BJ (cell line): ENCODE measurements at regions not wholly inside any gene's neighbourhood (a gene's known extent, or its start where the extent isn't known, plus 50 kb on each side); places are given as distances from the start of the nearest gene placed in this dataset.

Source experiments
- CTCF ChIA-PET: fragments of 350-600 bp; formaldehyde crosslinking; extraction: SDS; loops from one replicate; lab custom pipeline; 2021; ENCODE audit warnings: antibody characterized with exemption, inconsistent platforms; lab: Yijun Ruan, JAX
- POLR2A ChIA-PET: fragments of 300-600 bp; sonication (Branson Sonifier 250); formaldehyde crosslinking; extraction: SDS; loops from one replicate; lab custom pipeline; 2021; ENCODE audit warnings: antibody characterized with exemption; lab: Charles Lee
- DNase-seq: peaks from one replicate; pipeline ENCODE4 v3.0.0-alpha.2; 2011; ENCODE audit warnings: low read depth
- H3K27me3 ChIP-seq: 2 replicates; pipeline ENCODE4 v1.6.0; 2011; ENCODE audit warnings: low read length; ENCODE audit not compliant: control insufficient read depth, insufficient read depth
- H3K36me3 ChIP-seq: 2 replicates; pipeline ENCODE4 v1.5.1; 2011; ENCODE audit warnings: low read length; ENCODE audit not compliant: control insufficient read depth, insufficient read depth
- H3K4me3 ChIP-seq: 2 replicates; pipeline ENCODE4 v1.5.1; 2011; ENCODE audit warnings: low read depth, mild to moderate bottlenecking, control low read depth, low read length
- TF ChIP-seq, protein P1 (sequence below): IDR thresholded peaks from 2 replicates; pipeline ENCODE4 v1.5.1; 2011; ENCODE audit warnings: low read depth, mild to moderate bottlenecking, control low read depth, inconsistent platforms, low read length, moderate library complexity; ENCODE audit not compliant: insufficient read depth

DNA sequence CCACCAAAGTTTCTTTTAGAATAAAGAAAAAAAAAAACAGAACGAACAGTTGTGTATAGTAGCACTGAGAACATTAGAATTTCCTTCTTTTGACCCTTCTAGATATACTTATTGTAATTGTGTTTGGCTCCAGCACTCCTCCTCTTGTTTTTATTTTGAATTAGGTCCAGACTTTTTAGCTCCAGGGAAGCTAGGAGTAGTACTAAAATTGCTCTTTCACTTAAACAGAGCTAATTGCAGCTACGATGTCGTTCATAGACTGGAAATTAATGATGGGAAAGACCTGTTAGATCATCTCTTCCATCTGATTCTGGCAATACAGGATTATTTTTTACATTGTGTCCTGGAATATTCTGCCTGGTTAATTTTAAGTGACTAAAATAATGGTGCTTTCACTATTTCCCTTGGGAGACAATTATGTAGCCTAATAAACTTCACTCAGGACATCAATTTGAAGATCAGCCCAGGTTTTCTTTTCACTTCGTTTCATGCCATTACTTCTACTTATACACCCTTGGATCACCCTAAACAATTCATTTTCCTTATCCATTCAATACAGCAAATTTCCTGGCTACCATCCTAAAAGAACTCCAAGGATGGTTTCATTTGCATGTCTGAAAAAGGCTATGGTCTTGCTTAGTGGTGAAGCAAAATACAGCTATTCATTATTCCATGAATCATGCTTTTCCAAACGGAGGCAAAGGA, 480.8 kb upstream of the TECRL start:
- TF ChIP-seq, protein P1, sequence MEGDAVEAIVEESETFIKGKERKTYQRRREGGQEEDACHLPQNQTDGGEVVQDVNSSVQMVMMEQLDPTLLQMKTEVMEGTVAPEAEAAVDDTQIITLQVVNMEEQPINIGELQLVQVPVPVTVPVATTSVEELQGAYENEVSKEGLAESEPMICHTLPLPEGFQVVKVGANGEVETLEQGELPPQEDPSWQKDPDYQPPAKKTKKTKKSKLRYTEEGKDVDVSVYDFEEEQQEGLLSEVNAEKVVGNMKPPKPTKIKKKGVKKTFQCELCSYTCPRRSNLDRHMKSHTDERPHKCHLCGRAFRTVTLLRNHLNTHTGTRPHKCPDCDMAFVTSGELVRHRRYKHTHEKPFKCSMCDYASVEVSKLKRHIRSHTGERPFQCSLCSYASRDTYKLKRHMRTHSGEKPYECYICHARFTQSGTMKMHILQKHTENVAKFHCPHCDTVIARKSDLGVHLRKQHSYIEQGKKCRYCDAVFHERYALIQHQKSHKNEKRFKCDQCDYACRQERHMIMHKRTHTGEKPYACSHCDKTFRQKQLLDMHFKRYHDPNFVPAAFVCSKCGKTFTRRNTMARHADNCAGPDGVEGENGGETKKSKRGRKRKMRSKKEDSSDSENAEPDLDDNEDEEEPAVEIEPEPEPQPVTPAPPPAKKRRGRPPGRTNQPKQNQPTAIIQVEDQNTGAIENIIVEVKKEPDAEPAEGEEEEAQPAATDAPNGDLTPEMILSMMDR, result no peak
- H3K36me3 ChIP-seq, result no peaks in the 10 kb centered on the region
- H3K4me3 ChIP-seq, result no peak overlapping the region
- no peak for DNase-seq
- no peaks in the 10 kb centered on the region for H3K27me3 ChIP-seq
- CTCF ChIA-PET, result no interaction called here
- POLR2A ChIA-PET, result no interaction called here

DNA sequence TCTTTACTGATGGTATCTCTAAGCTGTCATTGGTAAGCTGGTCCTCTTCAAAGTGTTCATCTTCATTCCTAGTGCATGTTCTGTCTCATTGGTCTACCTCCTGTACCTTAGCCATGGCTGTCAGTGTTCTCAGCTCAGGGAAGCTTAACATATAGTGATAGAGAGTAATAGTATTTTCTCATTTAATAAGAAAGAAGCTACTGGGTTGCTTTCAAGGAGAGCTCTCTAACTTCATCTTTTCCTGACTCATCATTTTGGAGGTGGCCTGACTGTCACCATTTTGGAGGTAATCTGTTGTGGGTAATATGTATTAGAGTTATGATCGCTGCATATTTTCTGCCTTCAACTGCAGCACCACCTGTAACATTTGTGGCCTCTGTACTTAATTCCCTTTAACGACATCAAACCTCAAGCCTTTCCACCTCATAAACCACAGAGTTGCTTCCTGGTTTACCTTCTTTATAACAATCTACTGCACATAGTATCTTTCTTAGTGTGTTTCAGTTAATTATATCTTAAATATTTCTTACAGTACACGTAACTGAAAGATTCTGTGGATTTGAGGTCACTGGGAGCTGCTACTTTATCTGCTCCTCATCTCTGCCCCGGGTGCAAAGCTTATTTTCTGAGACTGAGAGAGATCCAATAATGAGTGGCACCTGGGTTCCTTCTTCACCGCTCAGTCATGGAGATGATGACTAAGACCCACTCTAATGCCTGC, 474.0 kb upstream of the TECRL start:
- Histone ChIP-seq H3K36me3 (no peaks in the 10 kb centered on the region), H3K4me3 (no peak overlapping the region), H3K27me3 (no peaks in the 10 kb centered on the region)
- no peak for DNase-seq
- ChIA-PET POLR2A (no interaction called here), CTCF (no interaction called here)
- TF ChIP-seq, protein P1, result no peak

DNA sequence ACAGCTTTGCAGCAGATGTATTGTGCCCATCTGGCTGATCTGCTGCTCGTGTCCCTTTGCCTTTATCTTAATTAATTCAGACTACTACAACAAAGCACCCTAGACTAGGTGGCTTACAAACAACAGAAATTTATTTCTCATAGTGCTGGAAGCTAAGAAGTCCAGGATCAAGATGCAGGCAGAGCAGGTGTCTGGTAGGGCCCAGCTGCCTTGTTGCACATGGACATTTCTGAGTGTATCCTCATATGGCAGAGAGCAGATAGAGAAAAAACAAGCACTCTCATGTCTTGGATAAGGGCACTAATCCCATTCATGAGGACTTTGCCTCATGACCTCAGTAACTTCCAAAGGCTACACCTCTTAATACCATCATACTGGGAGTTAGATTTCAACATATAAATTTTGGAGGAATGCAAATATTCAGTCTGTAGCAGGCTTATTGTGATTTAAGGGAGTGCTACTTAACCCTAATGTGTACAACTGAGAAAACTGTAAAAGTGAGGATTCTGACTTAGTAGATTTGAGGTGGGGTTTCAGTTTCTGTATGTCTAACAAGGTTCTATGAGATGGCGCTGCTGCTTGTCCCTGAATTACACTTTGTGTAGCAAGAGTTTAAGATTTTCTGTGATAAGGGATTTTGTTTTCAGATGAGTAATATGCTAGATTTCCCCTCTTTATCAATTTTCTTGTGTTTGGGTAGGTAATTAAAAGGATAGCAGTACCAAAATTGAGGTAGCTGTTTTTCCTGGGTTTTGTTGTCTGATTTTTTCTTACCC, 473.2 kb upstream of the TECRL start:
- TF ChIP-seq, protein P1, result no peak
- ChIA-PET CTCF (no interaction called here), POLR2A (no interaction called here)
- Histone ChIP-seq H3K4me3 (no peak overlapping the region), H3K36me3 (no peaks in the 10 kb centered on the region), H3K27me3 (no peaks in the 10 kb centered on the region)
- no peak for DNase-seq

DNA sequence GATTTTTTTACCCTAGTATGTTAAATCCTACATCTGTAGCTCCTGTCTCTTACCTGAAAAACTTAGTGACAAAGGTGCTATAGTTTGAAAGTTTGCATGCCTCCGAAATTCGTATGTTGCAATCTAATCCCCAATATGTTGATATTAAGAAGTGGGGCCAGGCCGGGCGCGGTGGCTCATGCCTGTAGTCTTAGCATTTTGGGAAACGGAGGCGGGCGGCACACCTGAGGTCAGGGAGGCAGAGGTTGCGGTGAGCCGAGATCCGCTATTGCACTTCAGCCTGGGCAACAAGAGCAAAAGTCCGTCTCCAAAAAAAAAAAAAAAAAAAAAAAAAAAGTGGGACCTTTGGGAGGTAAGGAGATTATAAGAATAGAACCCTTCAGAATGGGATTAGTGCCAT, 471.3 kb upstream of the TECRL start:
- no peak for DNase-seq
- POLR2A ChIA-PET, result no interaction called here
- CTCF ChIA-PET, result no interaction called here
- H3K4me3 ChIP-seq, result no peak overlapping the region
- H3K27me3 ChIP-seq, result no peaks in the 10 kb centered on the region
- TF ChIP-seq, protein P1, result no peak
- H3K36me3 ChIP-seq, result no peaks in the 10 kb centered on the region

DNA sequence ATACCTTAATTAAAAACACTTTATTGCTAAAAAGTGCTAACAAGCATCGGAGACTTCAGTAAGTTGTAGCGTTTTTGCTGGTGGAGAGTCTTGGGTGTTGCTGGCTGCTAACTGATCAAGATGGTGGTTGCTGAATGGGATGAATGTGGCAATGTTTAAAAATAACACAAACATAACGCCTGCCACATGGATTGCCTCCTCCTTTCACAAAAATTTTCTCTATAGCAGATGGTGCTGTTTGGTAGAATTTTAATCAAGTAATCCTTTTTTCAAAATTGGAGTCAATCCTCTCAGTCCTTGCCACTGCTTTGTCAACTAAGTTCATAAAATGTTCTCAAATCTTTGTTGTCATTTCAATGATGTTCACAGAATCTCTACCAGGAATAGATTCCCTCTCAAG, 466.8 kb upstream of the TECRL start:
- POLR2A ChIA-PET, result no interaction called here
- no peaks in the 10 kb centered on the region for H3K27me3 ChIP-seq
- no peaks in the 10 kb centered on the region for H3K36me3 ChIP-seq
- no peak for DNase-seq
- TF ChIP-seq, protein P1, result no peak
- CTCF ChIA-PET, result no interaction called here
- no peak overlapping the region for H3K4me3 ChIP-seq
